ACC112 (cell line): ENCODE measurements at regions not wholly inside any gene's neighbourhood (a gene's known extent, or its start where the extent isn't known, plus 50 kb on each side); places are given as distances from the start of the nearest gene placed in this dataset.

Source experiments
- H2AFZ ChIP-seq: fragments of 200-600 bp; sonication (generic); one replicate; pipeline ENCODE4 v1.6.0; 2017; ENCODE audit warnings: antibody characterized with exemption, low read length; ENCODE audit not compliant: unreplicated experiment
- H3K27ac ChIP-seq: fragments of 200-600 bp; sonication (generic); 2 replicates; pipeline ENCODE4 v1.5.1; 2014; ENCODE audit warnings: low read depth, mild to moderate bottlenecking, antibody characterized with exemption, low read length, moderate library complexity
- H3K27me3 ChIP-seq: fragments of 200-600 bp; sonication (generic); 2 replicates; pipeline ENCODE4 v1.6.1; 2014; ENCODE audit warnings: mild to moderate bottlenecking, antibody characterized with exemption, low read length, moderate library complexity, mixed read lengths; ENCODE audit not compliant: insufficient read depth
- H3K36me3 ChIP-seq: fragments of 200-600 bp; sonication (generic); 2 replicates; pipeline ENCODE4 v1.6.1; 2016; ENCODE audit warnings: mild to moderate bottlenecking, antibody characterized with exemption, low read length, moderate library complexity, mixed read lengths; ENCODE audit not compliant: insufficient read depth
- H3K4me1 ChIP-seq: fragments of 200-600 bp; sonication (generic); one replicate; pipeline ENCODE4 v1.6.1; 2016; ENCODE audit warnings: low read length, mixed read lengths; ENCODE audit not compliant: insufficient read depth, unreplicated experiment, control insufficient read depth
- H3K4me3 ChIP-seq: fragments of 200-600 bp; sonication (generic); 2 replicates; pipeline ENCODE4 v1.5.1; 2014; ENCODE audit warnings: mild to moderate bottlenecking, low read depth, low read length
- H3K79me2 ChIP-seq: fragments of 200-600 bp; sonication (generic); one replicate; pipeline ENCODE4 v1.6.0; 2016; ENCODE audit warnings: low read length; ENCODE audit not compliant: control insufficient read depth, unreplicated experiment, insufficient read depth

DNA sequence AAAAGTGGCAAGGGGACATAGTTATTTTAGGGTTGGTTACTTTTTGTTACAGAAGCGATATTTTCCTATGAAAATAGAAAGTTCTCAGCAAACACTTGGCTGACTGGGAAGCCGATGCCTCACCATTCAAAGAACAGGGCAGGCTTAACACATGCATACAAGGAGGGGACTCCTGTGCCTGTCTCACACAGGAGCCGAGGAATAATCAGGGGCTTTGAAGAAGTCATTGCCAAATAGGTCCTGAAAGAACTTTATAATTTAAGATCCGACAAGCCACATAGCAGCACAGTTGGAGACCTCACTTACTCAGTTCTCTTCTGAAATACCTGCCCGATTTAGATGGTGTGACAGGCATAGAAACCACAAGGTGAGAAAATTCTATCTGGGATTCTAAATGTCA is 389.8 kb downstream of the EMP1 start:
- H3K4me1 ChIP-seq = no peaks in the 10 kb centered on the region
- H3K4me3 ChIP-seq = no peak overlapping the region
- H3K27ac ChIP-seq = no peak overlapping the region
- H3K36me3 ChIP-seq = no peaks in the 10 kb centered on the region
- H2AFZ ChIP-seq = no peak overlapping the region
- no peaks in the 10 kb centered on the region for H3K79me2 ChIP-seq
- peaks cover 4% of the 10 kb centered on the region; the same call in 1 of the 2 replicates for H3K27me3 ChIP-seq

DNA sequence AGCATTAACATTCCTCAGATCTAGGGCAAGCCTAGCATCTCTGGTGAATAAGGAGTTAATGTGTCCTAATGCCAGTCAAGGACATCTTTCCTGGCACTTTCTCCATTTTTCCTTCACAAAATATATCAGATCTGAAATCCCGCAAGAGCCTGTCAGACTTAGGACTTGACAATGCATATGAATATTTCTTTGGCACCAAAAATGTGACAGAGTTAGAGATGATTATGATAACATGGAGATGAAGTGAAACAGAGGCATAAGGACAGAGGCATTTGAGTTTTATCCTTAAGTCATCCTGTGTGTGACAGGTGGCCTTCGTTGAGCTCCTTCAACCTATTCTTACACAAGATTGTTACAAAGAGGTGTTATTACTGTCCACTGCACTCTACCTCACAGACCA is 388.0 kb downstream of the EMP1 start:
- Histone ChIP-seq H3K79me2 (no peaks in the 10 kb centered on the region), H3K27me3 (peaks cover 4% of the 10 kb centered on the region; the same call in 1 of the 2 replicates), H3K36me3 (no peaks in the 10 kb centered on the region)

DNA sequence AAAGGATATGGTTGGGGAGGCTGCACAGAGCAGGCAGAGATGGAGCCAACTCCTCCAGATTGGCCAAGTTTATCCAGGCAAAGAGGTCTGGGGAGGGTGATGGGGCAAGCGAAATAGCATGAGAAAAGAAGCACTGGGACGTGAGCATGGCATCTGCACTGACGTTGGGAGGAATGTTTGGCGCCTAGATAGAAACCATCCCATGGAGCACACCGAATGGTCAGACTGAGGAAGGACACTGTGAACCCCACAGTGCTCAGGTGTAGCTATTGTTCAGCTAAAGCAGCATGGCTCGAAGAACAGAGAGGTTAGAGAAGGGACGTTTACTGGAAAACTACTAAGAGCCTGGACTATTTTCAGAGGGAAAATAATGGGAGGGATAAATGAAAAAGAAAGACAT is 387.1 kb downstream of the EMP1 start:
- Histone ChIP-seq H3K27ac (no peak overlapping the region), H3K79me2 (no peaks in the 10 kb centered on the region), H3K4me1 (no peaks in the 10 kb centered on the region), H3K4me3 (no peak overlapping the region), H3K27me3 (peaks cover 4% of the 10 kb centered on the region; the same call in 1 of the 2 replicates), H3K36me3 (no peaks in the 10 kb centered on the region), H2AFZ (no peak overlapping the region)

More for the DNA sequence above, 388.0 kb downstream of the EMP1 start:
- H2AFZ ChIP-seq = no peak overlapping the region
- no peak overlapping the region for H3K27ac ChIP-seq
- no peak overlapping the region for H3K4me3 ChIP-seq
- no peaks in the 10 kb centered on the region for H3K4me1 ChIP-seq

DNA sequence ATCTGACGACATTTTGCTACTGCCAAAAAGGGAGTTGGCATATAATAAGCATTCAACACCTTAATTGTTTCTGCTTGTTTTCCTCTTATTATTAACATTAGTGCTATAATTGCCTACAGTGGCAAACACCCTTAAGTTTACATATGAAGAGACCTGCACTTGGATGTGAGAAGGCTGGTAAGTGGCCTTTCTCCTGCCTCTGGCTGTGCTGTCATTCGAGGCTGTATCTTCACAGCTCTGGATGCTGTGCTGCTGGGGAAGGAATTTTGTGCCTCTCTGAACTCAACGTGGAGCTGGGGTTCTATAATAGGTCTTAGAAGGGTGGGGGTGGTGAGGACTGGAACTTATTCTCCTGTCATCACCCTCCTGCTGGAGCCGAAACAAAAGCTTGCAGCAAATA is 385.9 kb downstream of the EMP1 start:
- no peaks in the 10 kb centered on the region for H3K36me3 ChIP-seq
- H2AFZ ChIP-seq = no peak overlapping the region
- no peaks in the 10 kb centered on the region for H3K79me2 ChIP-seq
- peaks cover 4% of the 10 kb centered on the region; the same call in 1 of the 2 replicates for H3K27me3 ChIP-seq
- no peaks in the 10 kb centered on the region for H3K4me1 ChIP-seq
- no peak overlapping the region for H3K27ac ChIP-seq
- H3K4me3 ChIP-seq = no peak overlapping the region

DNA sequence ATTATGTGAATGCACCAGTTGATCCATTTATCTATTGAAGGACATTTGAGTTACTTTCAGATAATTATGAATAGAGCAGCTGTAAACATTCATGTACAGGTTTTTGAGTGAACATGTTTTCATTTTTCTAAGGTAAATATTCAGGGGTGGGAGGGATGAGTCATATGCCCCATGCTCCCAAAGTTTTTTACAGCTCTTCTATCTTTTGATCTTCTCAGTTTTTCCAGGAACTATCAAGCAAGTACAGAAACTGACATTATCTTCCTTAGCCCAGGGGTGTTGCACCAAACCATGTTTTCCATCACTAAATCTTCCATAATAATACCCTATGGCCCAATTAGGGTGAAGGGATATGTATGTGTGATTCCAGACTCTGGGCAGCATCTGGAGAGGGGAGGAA is 384.5 kb downstream of the EMP1 start:
- Histone ChIP-seq H2AFZ (no peak overlapping the region), H3K27ac (no peak overlapping the region)

DNA sequence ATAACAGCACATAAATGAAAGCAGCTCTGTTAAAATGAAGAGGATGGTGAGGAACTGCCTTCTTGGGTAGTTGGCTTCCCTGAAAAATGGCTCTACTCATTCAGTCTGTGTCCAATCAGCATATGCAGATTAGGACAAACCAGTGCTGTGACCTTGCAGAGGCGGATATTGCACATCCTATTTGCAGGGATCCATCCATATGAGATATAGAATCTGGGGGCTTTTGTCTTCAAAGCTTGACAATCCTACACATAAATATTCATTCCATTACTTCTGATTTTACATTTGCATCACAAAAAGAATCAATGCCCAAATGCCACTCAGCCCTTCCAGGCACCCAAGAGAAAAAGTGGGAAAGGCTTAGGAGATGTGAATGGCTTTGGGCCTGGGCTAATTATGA is 383.7 kb downstream of the EMP1 start:
- H3K79me2 ChIP-seq = no peaks in the 10 kb centered on the region
- H3K4me1 ChIP-seq = no peaks in the 10 kb centered on the region
- no peak overlapping the region for H3K4me3 ChIP-seq
- peaks cover 4% of the 10 kb centered on the region; the same call in 1 of the 2 replicates for H3K27me3 ChIP-seq
- no peaks in the 10 kb centered on the region for H3K36me3 ChIP-seq
- H3K27ac ChIP-seq = no peak overlapping the region
- no peak overlapping the region for H2AFZ ChIP-seq

More for the DNA sequence above, 384.5 kb downstream of the EMP1 start:
- H3K4me3 ChIP-seq = no peak overlapping the region
- H3K4me1 ChIP-seq = no peaks in the 10 kb centered on the region
- peaks cover 4% of the 10 kb centered on the region; the same call in 1 of the 2 replicates for H3K27me3 ChIP-seq
- H3K79me2 ChIP-seq = no peaks in the 10 kb centered on the region
- H3K36me3 ChIP-seq = no peaks in the 10 kb centered on the region

DNA sequence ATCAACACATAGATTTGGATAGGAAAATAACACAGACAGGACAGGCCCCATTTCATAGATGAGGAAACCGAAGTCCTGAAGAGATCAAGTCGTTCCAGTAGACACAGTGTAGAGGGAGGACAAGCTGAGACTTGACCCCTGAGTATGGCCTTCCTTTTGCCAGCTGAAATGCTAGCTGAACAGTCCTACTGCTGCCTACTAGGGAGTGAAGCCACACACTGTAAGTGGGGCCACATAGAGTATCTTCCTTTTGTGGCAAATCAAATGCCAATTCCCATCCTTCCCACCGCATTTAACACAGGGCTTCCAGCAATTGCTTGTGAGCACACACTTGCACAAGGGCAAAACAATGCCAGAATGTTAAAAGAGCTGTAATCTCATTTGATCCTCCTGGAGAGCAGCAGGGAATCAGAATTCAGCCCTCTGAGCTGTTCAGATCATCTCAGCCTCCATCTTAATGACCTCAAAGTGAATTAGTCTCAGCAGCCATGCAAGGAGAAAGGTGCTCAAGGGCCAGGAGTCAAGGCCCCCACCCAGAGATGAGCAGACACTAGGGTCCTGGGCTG is 380.5 kb downstream of the EMP1 start:
- H2AFZ ChIP-seq = no peak overlapping the region
- no peak overlapping the region for H3K4me3 ChIP-seq
- no peaks in the 10 kb centered on the region for H3K36me3 ChIP-seq
- H3K79me2 ChIP-seq = no peaks in the 10 kb centered on the region
- no peaks in the 10 kb centered on the region for H3K27me3 ChIP-seq
- no peak overlapping the region for H3K27ac ChIP-seq
- H3K4me1 ChIP-seq = no peaks in the 10 kb centered on the region

DNA sequence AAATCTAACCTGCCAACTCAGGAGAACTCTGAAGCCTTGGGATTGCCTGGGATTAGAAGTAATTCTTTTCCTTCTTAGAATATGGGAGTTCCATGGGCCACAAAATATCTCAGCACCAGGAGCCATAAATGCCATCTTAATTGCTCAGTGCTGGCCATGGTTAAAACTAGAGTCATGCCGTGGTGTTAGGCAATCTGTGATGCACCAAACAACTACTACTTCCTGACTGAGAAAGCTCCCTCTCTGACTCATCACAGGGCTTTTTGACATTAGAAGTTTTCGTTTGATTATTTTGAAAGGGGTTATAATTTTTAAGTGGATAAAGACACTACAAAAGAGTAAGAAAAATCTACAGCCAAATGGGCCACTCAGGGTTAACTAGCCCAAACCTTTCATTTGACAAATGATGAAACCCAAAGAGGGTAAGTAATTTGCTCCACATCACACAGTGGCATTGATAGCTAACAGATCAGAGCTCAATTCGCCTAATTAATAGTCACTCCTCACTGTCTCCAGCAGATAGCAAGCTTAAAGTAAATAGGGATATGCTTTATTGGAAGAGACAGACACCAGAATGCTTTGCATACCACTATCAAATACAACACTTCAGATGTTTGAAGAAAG is 377.3 kb downstream of the EMP1 start:
- H3K27me3 ChIP-seq = no peaks in the 10 kb centered on the region
- no peak overlapping the region for H2AFZ ChIP-seq
- no peak overlapping the region for H3K4me3 ChIP-seq
- H3K79me2 ChIP-seq = no peaks in the 10 kb centered on the region
- no peaks in the 10 kb centered on the region for H3K36me3 ChIP-seq
- H3K4me1 ChIP-seq = no peaks in the 10 kb centered on the region
- H3K27ac ChIP-seq = no peak overlapping the region

DNA sequence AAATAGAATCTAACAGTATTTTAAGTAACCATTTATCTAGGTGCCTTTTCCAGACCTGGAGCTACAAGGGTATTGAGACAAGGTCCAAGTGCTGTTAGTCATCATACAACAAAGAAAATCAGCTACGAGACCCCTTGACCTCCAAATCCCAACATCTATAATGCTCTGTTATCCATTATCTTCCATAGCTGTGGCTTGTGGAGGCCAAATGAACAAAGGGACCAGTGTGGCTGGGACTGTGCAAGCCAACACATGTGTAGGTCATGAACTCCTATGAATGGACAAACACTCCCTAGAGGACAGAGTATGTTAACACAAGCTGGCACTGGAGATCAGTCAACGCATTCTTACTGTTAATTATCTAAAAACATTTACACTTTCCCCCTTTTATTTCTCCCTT is 374.5 kb downstream of the EMP1 start:
- H3K27me3 ChIP-seq = no peaks in the 10 kb centered on the region
- H3K79me2 ChIP-seq = no peaks in the 10 kb centered on the region
- no peak overlapping the region for H3K27ac ChIP-seq
- no peaks in the 10 kb centered on the region for H3K4me1 ChIP-seq
- H3K36me3 ChIP-seq = no peaks in the 10 kb centered on the region
- no peak overlapping the region for H2AFZ ChIP-seq
- no peak overlapping the region for H3K4me3 ChIP-seq

DNA sequence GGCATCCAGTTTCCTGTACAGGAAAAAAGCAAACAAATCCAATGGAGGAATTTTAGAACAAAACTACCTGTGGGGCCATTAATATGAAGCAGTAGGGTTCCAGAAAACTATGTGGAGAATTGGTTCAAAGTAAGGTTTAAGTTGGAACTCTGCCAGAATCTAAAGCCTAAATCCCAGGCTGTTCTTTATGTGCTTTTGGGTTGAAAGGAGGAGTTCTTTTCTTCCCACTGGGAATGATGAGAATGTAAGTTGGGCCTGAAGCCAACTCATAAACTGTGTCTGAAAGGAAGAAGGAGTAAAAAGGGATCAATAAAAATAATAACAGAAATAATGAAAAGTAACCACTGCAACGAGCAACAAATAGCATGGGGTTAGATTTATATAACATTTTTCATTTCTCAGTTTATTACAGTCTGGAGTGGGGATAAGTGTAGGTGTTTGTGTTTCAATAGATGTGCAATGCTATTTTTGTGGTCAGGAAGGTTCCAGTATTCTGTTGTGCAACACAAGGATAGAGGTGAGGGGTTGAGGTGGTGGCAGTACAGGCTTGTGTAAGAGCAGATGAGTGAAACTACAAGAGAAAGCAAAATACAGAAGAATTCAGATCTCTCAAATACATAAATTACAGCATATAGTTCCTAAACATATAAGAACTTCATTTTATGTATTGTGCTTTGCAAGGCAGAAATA is 373.6 kb downstream of the EMP1 start:
- no peaks in the 10 kb centered on the region for H3K4me1 ChIP-seq

DNA sequence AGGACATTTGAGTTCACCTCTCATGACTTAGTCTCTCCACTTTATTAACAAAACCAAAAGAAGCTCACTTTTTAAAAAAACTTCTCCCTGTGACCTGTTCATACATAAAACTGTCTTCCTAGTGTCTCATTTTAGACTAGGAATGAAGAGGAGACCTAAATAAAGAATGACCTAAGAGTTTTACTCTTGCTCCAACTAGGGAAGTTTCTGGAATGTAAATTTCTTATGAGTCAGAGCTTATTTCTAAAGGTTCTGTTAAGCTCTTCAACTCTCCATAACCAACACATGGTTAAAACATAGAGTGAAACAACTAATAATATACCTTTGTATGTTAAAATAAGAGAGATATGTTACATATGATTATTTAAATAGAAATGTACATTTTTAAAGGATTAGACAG is 369.8 kb downstream of the EMP1 start:
- no peaks in the 10 kb centered on the region for H3K79me2 ChIP-seq
- no peak overlapping the region for H3K27ac ChIP-seq
- H3K36me3 ChIP-seq = no peaks in the 10 kb centered on the region
- no peak overlapping the region for H3K4me3 ChIP-seq
- no peaks in the 10 kb centered on the region for H3K27me3 ChIP-seq
- no peak overlapping the region for H2AFZ ChIP-seq
- H3K4me1 ChIP-seq = no peaks in the 10 kb centered on the region

More for the DNA sequence above, 373.6 kb downstream of the EMP1 start:
- Histone ChIP-seq H2AFZ (no peak overlapping the region), H3K4me3 (no peak overlapping the region), H3K79me2 (no peaks in the 10 kb centered on the region), H3K27me3 (no peaks in the 10 kb centered on the region), H3K27ac (no peak overlapping the region), H3K36me3 (no peaks in the 10 kb centered on the region)
